ENCODE measurements at regions not wholly inside any gene's neighbourhood (a gene's known extent, or its start where the extent isn't known, plus 50 kb on each side); places are given as distances from the start of the nearest gene placed in this dataset.

DNA sequence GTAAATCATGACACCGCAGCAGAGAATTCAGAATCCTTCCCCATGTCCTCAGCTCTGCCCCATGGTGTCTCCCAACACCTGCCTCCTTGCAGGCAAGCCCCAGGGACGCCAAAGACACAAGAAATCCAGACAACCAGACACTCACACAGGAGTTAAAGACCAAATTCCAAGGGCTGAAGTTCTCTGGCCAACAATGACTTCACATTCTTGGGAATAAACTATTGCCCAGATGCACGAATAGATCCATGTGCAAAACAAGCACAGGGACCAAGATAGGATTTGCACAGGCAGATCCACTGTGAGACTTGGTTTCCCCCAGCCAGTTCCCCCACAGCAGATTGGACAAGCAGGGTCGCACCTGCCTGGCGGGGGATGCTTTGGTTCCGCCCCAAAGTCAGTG is 246.7 kb downstream of the SOD2 start:
- H3K9me3 Mint-ChIP-seq, result peaks cover 0 to 39% of the 10 kb centered on the region in 2 experiments; a peak in 3 of 5 replicates
- no peak overlapping the region for H3K27ac Mint-ChIP-seq
- Histone ChIP-seq H3K4me1 (ENCODE audit: insufficient read depth, low read length) (no peaks in the 10 kb centered on the region), H2AFZ (ENCODE audit: low read length) (no peak overlapping the region), H2BK5ac (ENCODE audit: insufficient read length, low read length) (no peak overlapping the region), H3K79me2 (ENCODE audit: insufficient read depth, low read length) (no peaks in the 10 kb centered on the region), H2BK20ac (ENCODE audit: low read depth, low read length, poor library complexity, severe bottlenecking) (no peak overlapping the region), H2BK12ac (ENCODE audit: insufficient read length, low read depth, low read length) (no peak overlapping the region), H3K79me1 (ENCODE audit: insufficient read depth, low read depth, low read length, poor library complexity, severe bottlenecking) (no peaks in the 10 kb centered on the region), H4K20me1 (ENCODE audit: control insufficient read depth, insufficient read depth, insufficient read length) (no peaks in the 10 kb centered on the region), H2BK120ac (ENCODE audit: low read depth, low read length, poor library complexity, severe bottlenecking) (no peak overlapping the region), H2BK15ac (ENCODE audit: low read depth, low read length) (no peak overlapping the region), H3K9me3 (ENCODE audit: control insufficient read depth, low read depth, low read length) (no peaks in the 10 kb centered on the region), H4K91ac (ENCODE audit: insufficient read length, low read depth, low read length) (no peak overlapping the region), H3K9ac (ENCODE audit: extremely low read depth, insufficient read length, low read length) (no peak overlapping the region), H3K23ac (ENCODE audit: insufficient read length, low read depth, low read length) (no peak overlapping the region), H4K5ac (ENCODE audit: insufficient read length, low read depth, low read length) (no peak overlapping the region), H4K8ac (replicated peaks; ENCODE audit: insufficient read length, low read depth, low read length) (no peak overlapping the region), H3K4me2 (ENCODE audit: insufficient read depth, insufficient read length, low read length) (no peak overlapping the region), H3K27ac (ENCODE audit: insufficient read length, low read depth, low read length) (no peak overlapping the region), H3K4ac (ENCODE audit: low read depth, low read length) (no peak overlapping the region), H3K14ac (ENCODE audit: insufficient read depth, low read length) (no peak overlapping the region), H3T11ph (ENCODE audit: low read length) (no peak overlapping the region), H3K18ac (ENCODE audit: insufficient read length, low read depth, low read length) (no peak overlapping the region), H2AK5ac (ENCODE audit: insufficient read length, low read length) (no peak overlapping the region), H3K27me3 (ENCODE audit: insufficient read depth, low read length) (no peaks in the 10 kb centered on the region), H3K56ac (ENCODE audit: insufficient read length, low read depth, low read length) (no peak overlapping the region), H3K23me2 (ENCODE audit: insufficient read length, low read depth, low read length, poor library complexity, severe bottlenecking) (no peaks in the 10 kb centered on the region)
- H3K4me3 Mint-ChIP-seq, result no peak overlapping the region
- TF ChIP-seq, protein P1, sequence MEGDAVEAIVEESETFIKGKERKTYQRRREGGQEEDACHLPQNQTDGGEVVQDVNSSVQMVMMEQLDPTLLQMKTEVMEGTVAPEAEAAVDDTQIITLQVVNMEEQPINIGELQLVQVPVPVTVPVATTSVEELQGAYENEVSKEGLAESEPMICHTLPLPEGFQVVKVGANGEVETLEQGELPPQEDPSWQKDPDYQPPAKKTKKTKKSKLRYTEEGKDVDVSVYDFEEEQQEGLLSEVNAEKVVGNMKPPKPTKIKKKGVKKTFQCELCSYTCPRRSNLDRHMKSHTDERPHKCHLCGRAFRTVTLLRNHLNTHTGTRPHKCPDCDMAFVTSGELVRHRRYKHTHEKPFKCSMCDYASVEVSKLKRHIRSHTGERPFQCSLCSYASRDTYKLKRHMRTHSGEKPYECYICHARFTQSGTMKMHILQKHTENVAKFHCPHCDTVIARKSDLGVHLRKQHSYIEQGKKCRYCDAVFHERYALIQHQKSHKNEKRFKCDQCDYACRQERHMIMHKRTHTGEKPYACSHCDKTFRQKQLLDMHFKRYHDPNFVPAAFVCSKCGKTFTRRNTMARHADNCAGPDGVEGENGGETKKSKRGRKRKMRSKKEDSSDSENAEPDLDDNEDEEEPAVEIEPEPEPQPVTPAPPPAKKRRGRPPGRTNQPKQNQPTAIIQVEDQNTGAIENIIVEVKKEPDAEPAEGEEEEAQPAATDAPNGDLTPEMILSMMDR (conservative IDR thresholded peaks at IDR 0.05), result no peak
- peaks cover 27% of the 10 kb centered on the region for H3K27me3 Mint-ChIP-seq (ENCODE audit: low read depth)
- no peaks in the 10 kb centered on the region for H3K36me3 Mint-ChIP-seq (ENCODE audit: insufficient read depth in 1 of 3, low read depth in 3 of 3)
- no CpG with 5 or more reads among the region's 6 CpGs for whole genome bisulfite sequencing (ENCODE audit: extremely low coverage, insufficient read length, low lambda C conversion rate)
- H3K4me1 Mint-ChIP-seq, result no peaks in the 10 kb centered on the region
- DNase-seq, result no peak

All from H9 (cell line).